ENCODE measurements at regions not wholly inside any gene's neighbourhood (a gene's known extent, or its start where the extent isn't known, plus 50 kb on each side); places are given as distances from the start of the nearest gene placed in this dataset.
"Not testable (repeated sequence)": the region's sequence is repeated elsewhere in the genome, so short reads cannot be mapped to it uniquely, and the experiment has no call there.

DNA sequence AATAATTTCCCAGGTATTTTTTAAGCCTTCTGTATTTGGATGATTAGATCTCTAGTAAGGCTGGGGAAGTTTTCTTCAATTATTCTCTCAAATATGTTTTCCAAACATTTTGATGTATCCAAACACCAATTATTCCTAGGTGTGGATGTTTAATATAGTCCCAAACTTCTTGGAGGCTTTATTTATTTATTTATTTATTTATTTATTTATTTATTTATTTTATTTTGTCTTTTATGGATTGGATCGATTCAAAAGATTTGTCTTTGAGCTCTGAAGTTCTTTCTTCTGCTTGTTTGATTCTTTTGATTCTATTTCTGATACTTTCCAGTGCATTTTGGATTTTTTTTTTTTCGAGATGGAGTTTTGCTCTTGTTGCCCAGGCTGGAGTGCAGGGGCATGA, 2267.9 kb upstream of the RAG2 start:
- no peak for DNase-seq

GRCh38 chr11:38842991-38843390, 2245.0 kb upstream of the RAG2 start:
- DNase-seq: no peak

DNA sequence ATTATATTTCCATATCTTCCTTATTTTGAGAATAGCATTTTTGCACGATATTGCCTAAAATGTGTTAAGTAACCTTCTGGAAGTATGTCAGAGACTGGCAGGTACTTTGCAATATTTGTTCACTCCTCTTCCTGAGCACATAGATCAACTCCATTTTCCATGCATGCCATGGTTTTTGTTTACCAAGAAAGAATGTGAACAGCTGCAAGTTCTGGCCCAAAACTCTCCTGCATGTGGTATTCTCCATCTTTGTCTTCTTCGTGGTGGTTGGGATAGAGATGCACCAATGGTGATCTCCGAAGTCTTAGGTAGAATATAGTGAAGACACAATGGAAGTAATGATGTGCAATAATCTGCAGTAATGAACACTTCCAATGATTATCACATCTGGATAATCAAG, 2241.0 kb upstream of the RAG2 start:
- DNase-seq: no peak

GRCh38 chr11:38835966-38836365, 2237.9 kb upstream of the RAG2 start:
- no peak for DNase-seq

DNA sequence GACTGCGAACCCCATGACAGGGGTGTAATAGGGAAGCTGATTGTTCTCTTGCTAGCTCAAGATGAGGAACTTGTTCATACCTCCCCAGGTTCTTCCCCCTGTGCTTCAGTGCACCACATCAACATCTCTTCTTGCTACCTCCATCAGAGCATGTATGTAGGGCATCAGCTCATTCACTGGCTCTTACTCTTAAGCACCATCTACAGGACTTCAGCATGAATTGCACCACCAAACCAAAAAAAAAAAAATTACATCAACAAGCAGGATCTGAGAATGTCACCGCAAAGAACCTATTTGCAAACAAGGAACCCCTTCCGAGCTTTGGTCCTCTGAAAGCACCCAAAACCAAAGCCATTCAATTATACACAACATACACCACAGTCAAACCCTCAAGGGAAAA, 2226.5 kb upstream of the RAG2 start:
- no peak for DNase-seq

DNA sequence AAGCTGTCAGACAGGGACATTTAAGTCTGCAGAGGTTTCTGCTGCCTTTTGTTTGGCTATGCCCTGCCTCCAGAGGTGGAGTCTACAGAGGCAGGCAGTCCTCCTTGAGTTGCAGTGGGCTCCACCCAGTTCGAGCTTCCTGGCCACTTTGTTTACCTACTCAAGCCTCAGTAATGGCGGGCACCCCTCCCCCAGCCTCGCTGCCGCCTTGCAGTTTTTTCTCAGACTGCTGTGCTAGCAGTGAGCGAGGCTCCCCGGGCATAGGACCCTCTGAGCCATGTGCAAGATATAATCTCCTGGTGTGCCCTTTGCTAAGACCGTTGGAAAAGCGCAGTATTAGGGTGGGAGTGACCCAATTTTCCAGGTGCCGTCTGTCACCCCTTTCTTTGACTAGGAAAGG, 2223.8 kb upstream of the RAG2 start:
- not testable (repeated sequence) for DNase-seq

DNA sequence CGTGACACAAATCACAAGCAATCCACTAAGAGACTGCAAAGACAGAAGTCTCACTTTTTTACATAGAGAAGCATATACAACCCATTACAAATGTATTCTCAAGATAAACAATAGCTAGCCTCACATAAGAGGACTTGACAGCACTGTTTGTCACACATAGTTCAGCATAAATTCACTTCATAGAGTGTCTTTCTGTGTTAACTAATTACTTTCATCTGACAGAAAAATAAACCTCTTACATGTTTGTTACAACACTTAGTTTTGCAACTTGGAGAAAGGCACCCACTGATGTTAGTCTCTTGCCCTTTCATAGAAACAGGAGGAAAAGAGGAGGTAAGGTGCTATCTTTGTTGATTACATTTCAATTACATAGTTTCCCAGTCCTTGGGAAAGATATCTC, 2221.9 kb upstream of the RAG2 start:
- DNase-seq: no peak

- no peak for DNase-seq
Observed at GRCh38 chr11:38818720-38819119, 2220.7 kb upstream of the RAG2 start.

- DNase-seq: no peak
Observed at GRCh38 chr11:38814670-38815069, 2216.6 kb upstream of the RAG2 start.

DNA sequence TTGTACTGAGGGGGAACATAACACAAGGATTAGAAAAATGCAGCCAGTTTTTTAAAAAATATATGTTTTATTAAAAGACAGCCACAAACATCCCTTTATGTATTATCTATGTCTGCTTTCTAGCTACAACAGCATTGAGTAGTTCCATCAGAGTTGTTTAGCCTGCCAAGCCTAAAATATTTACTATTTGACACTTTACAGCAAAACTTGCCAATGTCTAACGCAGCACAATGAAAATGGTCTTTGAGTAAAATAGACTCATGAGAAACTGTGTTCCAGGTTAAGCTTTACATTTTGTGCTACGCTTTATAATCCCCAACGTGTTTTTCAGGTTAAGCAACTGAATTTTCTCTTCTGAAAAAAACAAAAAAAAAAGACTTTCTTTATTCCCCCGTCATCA, 2211.5 kb upstream of the RAG2 start:
- DNase-seq: no peak

GRCh38 chr11:38796281-38796680, 2198.2 kb upstream of the RAG2 start:
- DNase-seq: no peak

DNA sequence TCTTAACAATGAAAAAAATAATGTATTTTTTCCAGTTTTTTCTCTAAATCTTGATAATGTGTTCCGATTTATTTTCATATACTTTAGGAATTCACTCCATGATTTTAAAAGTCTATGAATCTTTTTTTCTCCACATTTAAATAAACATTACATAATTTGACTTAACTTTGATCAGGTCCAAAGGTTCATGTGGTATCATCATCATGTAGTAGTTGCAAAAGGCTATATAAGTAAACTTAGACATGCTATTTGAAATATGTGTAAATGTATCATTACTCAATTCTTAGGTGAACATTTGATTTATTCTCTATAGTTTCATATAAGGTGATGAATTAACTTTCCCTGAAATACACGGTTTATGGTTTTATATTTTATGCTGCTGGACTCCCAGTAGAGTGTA, 2197.0 kb upstream of the RAG2 start:
- no peak for DNase-seq

- DNase-seq: peak; percentile 63 to 65 (median 63)
Observed at GRCh38 chr11:38791346-38791961, 2193.4 kb upstream of the RAG2 start.

DNA sequence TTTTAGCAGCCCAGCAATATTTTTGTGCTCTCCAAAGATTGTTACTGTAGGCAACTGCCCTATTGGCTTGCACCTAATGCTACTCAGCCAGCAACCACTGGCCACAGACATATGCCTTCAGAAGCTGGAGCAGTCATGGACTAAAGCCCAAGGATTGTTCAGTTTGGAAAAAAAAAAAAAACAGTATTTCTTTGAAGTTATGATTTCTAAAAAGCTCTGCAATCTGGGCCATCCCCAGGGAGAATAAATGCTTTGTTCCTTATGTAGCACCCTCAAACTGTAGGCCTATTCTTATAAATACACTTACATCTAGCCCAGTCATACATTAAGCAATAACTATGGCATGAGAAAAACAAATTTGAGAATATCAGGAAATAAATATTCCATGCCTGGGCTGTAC, 2190.5 kb upstream of the RAG2 start:
- DNase-seq: no peak

DNA sequence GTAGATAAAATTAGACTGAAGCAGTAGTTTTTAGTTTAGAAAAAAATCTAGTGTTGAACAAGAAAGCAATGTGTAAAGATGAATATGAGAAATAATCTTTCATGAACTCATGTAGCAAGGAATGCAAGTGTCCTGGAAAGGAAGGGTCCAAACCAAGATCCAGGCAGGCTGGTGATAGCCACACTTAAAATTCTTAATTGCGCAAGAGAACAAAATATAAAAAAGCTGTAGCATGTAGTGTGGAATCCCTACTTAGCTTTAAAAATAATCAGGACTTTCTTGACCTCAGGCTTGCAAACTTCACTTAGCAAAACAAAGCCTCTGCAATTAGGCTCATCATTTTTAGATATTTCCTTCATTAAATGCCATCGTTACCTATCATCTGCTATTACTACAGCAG, 2186.1 kb upstream of the RAG2 start:
- no peak for DNase-seq

GRCh38 chr11:38766796-38767195, 2168.8 kb upstream of the RAG2 start:
- DNase-seq: no peak

- no peak for DNase-seq
Observed at GRCh38 chr11:38759394-38759793, 2161.4 kb upstream of the RAG2 start.

DNA sequence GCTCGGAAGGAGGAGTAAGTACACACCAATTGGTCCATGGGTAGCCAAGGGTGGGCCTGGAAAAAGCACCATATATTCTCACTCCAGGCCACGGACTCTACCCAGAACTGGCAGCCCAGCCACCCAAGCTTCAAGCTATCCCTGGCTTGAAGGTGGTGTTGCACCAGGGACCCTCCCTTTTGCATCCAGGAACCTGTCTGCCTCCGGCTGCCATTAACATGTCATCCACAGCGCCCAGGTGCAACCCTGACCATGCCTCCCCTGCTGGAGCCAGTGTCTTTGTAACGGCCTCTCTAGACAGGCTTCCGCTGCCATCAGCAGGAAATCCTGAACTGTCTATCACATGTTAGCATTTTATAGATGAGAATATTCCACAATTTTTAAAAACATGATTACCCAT, 2158.5 kb upstream of the RAG2 start:
- DNase-seq: no peak

DNA sequence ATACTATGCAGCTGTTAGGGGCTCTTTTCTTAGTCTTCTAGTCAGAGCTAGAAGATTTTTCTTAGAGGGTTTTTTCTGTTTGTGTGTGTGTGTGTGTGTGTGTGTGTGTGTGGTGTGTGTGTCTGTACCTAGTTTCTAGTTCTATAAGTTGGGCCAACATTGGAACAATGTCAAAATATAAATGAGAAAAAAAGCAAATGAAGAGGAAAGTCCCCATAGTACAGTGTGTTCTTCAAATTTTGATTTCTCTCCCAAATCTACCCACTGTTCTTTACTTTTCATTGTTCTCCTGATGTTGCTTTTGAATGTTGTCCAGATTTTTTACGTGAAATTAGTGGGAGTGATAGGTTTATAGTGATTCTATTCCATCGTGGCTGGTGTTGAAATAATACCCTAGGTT, 2153.4 kb upstream of the RAG2 start:
- DNase-seq: no peak

DNA sequence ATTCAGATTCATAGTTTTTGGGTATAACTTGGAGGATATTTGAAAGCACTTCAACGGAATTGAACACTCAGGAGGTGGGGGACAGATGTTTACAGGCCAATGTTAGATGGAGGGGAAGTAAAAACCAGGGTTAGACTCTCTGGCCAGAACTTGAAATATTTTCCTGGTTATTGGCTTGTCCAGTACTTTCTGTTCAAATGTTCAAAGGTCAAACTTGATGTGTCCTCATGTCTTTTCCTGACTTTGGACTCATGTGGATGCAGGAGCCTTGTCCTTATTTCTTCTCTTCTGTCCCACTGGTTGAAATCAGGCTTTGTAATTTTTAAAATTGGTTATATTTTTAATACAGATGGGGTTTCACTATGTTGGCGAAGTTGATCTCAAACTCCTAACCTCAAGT, 2148.5 kb upstream of the RAG2 start:
- DNase-seq: not testable (repeated sequence)

GRCh38 chr11:38723361-38723760, 2125.3 kb upstream of the RAG2 start:
- no peak for DNase-seq

GRCh38 chr11:38721586-38722315, 2123.7 kb upstream of the RAG2 start:
- no peak for DNase-seq

GRCh38 chr11:38718659-38719058, 2120.6 kb upstream of the RAG2 start:
- DNase-seq: no peak

DNA sequence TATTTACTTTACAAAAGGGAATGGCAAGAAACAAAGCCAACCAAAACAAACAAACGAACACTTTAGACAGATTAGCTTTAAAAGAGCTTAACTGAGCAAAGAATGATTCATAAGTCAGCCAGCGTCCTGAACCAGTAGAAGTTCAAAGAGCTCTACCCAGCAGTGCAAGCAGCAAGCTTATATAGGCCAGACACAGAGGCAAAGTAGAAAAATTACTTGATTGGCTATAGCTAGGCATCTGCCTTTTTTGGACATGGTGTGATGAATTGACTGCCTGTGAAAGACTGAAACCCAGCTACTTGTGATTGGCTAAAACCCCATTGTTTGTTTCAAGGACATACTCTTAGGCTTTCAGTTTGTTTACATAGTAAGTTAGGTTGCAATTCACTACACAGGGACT, 2120.0 kb upstream of the RAG2 start:
- no peak for DNase-seq

DNA sequence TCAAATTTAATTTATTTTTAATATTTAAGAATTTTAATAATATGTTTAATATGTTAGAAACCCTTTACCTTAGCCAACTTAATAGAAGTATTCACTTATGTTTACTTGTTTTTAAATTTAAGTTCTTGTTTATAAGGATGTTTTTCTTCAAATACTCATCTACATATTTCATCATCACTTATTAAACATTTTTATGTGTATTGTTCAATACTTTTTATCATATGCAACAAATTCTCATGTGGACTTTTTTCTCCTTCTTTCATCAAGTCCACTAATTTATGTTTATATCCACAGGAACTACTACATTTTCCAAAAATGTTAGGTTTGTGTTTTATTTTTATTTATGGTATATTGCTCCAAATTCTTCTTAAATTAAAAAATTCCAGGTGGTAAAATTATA, 2113.1 kb upstream of the RAG2 start:
- DNase-seq: no peak
